A673 (cell line): ENCODE measurements at regions not wholly inside any gene's neighbourhood (a gene's known extent, or its start where the extent isn't known, plus 50 kb on each side); places are given as distances from the start of the nearest gene placed in this dataset.
"Not testable (repeated sequence)": the region's sequence is repeated elsewhere in the genome, so short reads cannot be mapped to it uniquely, and the experiment has no call there.

Experiments used
- BruUV-seq: library from RNA; stranded (reverse); fragments of 400-500 nt; replicated peaks from 2 replicates; lab custom pipeline; 2021; lab: Mats Ljungman, UMichigan
- CTCF ChIA-PET: fragments of 300-600 bp; sonication (Branson Sonifier 250); formaldehyde crosslinking; loops from one replicate; lab custom pipeline; 2022; ENCODE audit warnings: antibody characterized with exemption; lab: Charles Lee
- POLR2A ChIA-PET: fragments of 300-600 bp; sonication (Branson Sonifier 250); formaldehyde crosslinking; loops from one replicate; lab custom pipeline; 2022; ENCODE audit warnings: antibody characterized with exemption; ENCODE audit not compliant: low non-redundant PET; lab: Charles Lee
- DNase-seq: peaks from one replicate; pipeline ENCODE4 v3.0.0-alpha.2; 2015; ENCODE audit warnings: low spot score
- H3K27ac ChIP-seq: fragments of 200-600 bp; sonication (generic); 2 replicates; pipeline ENCODE4 v1.5.1; 2016; ENCODE audit warnings: mixed run types, low read depth, mild to moderate bottlenecking, mixed read lengths, antibody characterized with exemption, low read length; ENCODE audit not compliant: poor library complexity, severe bottlenecking
- H3K27me3 ChIP-seq: fragments of 200-600 bp; sonication (generic); replicated peaks from 2 replicates; pipeline ENCODE4 v1.6.1; 2017; ENCODE audit warnings: mixed run types, low read depth, mild to moderate bottlenecking, mixed read lengths, antibody characterized with exemption, low read length; ENCODE audit not compliant: insufficient read depth, poor library complexity
- H3K36me3 ChIP-seq: fragments of 200-600 bp; sonication (generic); 2 replicates; pipeline ENCODE4 v1.6.1; 2016; ENCODE audit warnings: mixed run types, mild to moderate bottlenecking, mixed read lengths, antibody characterized with exemption, low read length; ENCODE audit not compliant: insufficient read depth, poor library complexity, severe bottlenecking
- H3K4me1 ChIP-seq: fragments of 200-600 bp; sonication (generic); 2 replicates; pipeline ENCODE4 v1.6.1; 2017; ENCODE audit warnings: mixed run types, mild to moderate bottlenecking, mixed read lengths, antibody characterized with exemption, low read length; ENCODE audit not compliant: insufficient read depth, poor library complexity, severe bottlenecking
- H3K4me3 ChIP-seq: fragments of 200-600 bp; sonication (generic); 2 replicates; pipeline ENCODE4 v1.5.1; 2016; ENCODE audit warnings: low read depth, mixed run types, mild to moderate bottlenecking, mixed read lengths, low read length; ENCODE audit not compliant: poor library complexity, severe bottlenecking
- H3K9me3 ChIP-seq: fragments of 200-600 bp; sonication (generic); 2 replicates; pipeline ENCODE4 v1.6.1; 2016; ENCODE audit warnings: mixed run types, low read depth, mild to moderate bottlenecking, mixed read lengths, antibody characterized with exemption, low read length; ENCODE audit not compliant: poor library complexity, severe bottlenecking
- CTCF ChIP-seq: fragments of 300-800, 200-600 bp; sonication (generic); conservative IDR thresholded peaks from 2 replicates; pipeline ENCODE4 v1.5.1; 2017; ENCODE audit warnings: low read depth, mild to moderate bottlenecking, antibody characterized with exemption, low read length, moderate library complexity, mixed read lengths
- EZH2 ChIP-seq: fragments of 200-600 bp; sonication (generic); IDR thresholded peaks from 2 replicates; pipeline ENCODE4 v1.6.1; 2017; ENCODE audit warnings: borderline replicate concordance, low read depth, mild to moderate bottlenecking, mixed read lengths, antibody characterized with exemption, low read length; ENCODE audit not compliant: poor library complexity, severe bottlenecking
- intact Hi-C: fragments of 100-400 bp; cut with micrococcal nuclease; formaldehyde crosslinking; loops from one replicate; pipeline ENCODE4 v1.10.0; 2022; ENCODE audit not compliant: unreplicated experiment

GRCh38 chr4:134490863-134491262 lies 289.3 kb upstream of the PABPC4L start:
- DNase-seq = no peak
- TF ChIP-seq EZH2 (no peak), CTCF (no peak)
- POLR2A ChIA-PET = no interaction called here
- Histone ChIP-seq H3K27ac (no peak overlapping the region), H3K36me3 (no peaks in the 10 kb centered on the region), H3K4me1 (no peaks in the 10 kb centered on the region), H3K9me3 (no peaks in the 10 kb centered on the region), H3K4me3 (no peak overlapping the region), H3K27me3 (no peaks in the 10 kb centered on the region)
- intact Hi-C loops = no loop called here
- BruUV-seq = no TSS peak
- CTCF ChIA-PET = no interaction called here

GRCh38 chr4:134483514-134483913 lies 281.9 kb upstream of the PABPC4L start:
- H3K36me3 ChIP-seq, H3K27me3 ChIP-seq, CTCF ChIA-PET, POLR2A ChIA-PET, H3K9me3 ChIP-seq, H3K27ac ChIP-seq, DNase-seq, H3K4me1 ChIP-seq, intact Hi-C loops, BruUV-seq, H3K4me3 ChIP-seq: not testable (repeated sequence)

- H3K27me3 ChIP-seq = no peaks in the 10 kb centered on the region
- no peaks in the 10 kb centered on the region for H3K36me3 ChIP-seq
- DNase-seq = no peak
- no peaks in the 10 kb centered on the region for H3K4me1 ChIP-seq
- intact Hi-C loops = loop anchor here (2.0 kb wide), 1 partner anchor 433 kb away; no protein-coding TSS in a partner anchor
- no peak overlapping the region for H3K27ac ChIP-seq
- POLR2A ChIA-PET = no interaction called here
- CTCF ChIA-PET = no interaction called here
- H3K4me3 ChIP-seq = no peak overlapping the region
- TF ChIP-seq EZH2 (no peak), CTCF (no peak)
- no TSS peak for BruUV-seq
- peaks cover 5% of the 10 kb centered on the region for H3K9me3 ChIP-seq
Measured at GRCh38 chr4:134471569-134471968, 270.0 kb upstream of the PABPC4L start.

- ChIA-PET POLR2A (no interaction called here), CTCF (no interaction called here)
- Histone ChIP-seq H3K27ac (no peak overlapping the region), H3K9me3 (peaks cover 5% of the 10 kb centered on the region), H3K27me3 (no peaks in the 10 kb centered on the region), H3K36me3 (no peaks in the 10 kb centered on the region), H3K4me3 (no peak overlapping the region), H3K4me1 (no peaks in the 10 kb centered on the region)
- BruUV-seq = no TSS peak
- no peak for TF ChIP-seq EZH2
- peak; percentile 49 for TF ChIP-seq CTCF
- peak; percentile 35 for DNase-seq
- intact Hi-C loops = loop anchor here (2.0 kb wide), 1 partner anchor 434 kb away; no protein-coding TSS in a partner anchor
Measured at GRCh38 chr4:134470544-134470943, 269.0 kb upstream of the PABPC4L start.
